DMS53 treated with DMSO at 0.1 percent for 48 hours (cell line): ENCODE measurements at regions not wholly inside any gene's neighbourhood (a gene's known extent, or its start where the extent isn't known, plus 50 kb on each side); places are given as distances from the start of the nearest gene placed in this dataset.

Experiments
- DNase-seq: peaks from one replicate; lab custom pipeline; 2025; ENCODE audit not compliant: unreplicated experiment; lab: John Stamatoyannopoulos, UW

DNA sequence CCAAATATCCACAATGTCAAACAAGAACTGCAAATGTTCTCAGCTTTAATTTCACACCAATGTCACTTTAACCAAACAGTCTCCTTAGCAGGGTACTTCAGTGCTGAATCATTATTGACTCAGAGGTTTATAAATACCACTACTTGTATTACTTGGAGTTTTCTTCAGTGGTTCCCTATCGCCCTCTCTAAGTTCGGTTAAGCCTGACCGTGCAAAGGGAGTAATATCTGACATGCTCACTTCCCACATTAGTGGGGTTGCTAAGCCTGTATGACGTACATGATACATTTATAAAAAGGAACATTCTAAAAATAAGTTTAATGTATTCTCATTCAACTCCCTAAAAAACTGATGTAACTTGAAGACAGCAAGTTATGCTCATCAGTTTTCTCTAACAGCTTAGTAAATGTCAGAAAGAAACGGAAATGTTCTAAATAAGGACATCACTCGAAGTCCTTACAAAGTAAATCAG is 93.1 kb upstream of the ZC3H12C start:
- peak; percentile 38 for DNase-seq

- no peak for DNase-seq
Observed at GRCh38 chr11:110000850-110001249, 92.3 kb upstream of the ZC3H12C start.

GRCh38 chr11:110003426-110003825 is 89.8 kb upstream of the ZC3H12C start:
- DNase-seq, result peak; percentile 35

GRCh38 chr11:110011595-110011994 is 81.6 kb upstream of the ZC3H12C start:
- no peak for DNase-seq

DNA sequence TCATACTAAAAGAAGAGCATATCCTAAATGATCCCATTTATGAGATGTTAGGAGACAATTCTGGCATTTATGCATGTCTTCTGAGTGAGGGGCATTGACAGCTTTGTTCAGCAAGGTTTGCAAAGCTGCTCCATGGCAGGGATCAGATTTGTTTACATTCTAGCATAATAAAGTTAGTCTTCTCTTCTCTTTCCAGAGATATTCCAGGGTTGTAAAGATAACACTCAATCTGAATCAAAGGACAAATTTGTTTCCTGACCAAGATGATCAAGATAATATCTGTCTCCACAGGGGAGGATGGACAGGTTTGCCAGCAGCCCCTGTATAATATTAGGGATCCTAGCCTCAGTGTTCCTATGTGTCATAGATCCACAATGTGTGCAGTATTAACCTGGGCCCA is 77.5 kb upstream of the ZC3H12C start:
- no peak for DNase-seq

GRCh38 chr11:110019675-110020074 is 73.5 kb upstream of the ZC3H12C start:
- no peak for DNase-seq

GRCh38 chr11:110022548-110022947 is 70.6 kb upstream of the ZC3H12C start:
- no peak for DNase-seq

GRCh38 chr11:110023711-110024110 is 69.5 kb upstream of the ZC3H12C start:
- no peak for DNase-seq

- DNase-seq, result no peak
Observed at GRCh38 chr11:110026858-110027626, 66.2 kb upstream of the ZC3H12C start.

DNA sequence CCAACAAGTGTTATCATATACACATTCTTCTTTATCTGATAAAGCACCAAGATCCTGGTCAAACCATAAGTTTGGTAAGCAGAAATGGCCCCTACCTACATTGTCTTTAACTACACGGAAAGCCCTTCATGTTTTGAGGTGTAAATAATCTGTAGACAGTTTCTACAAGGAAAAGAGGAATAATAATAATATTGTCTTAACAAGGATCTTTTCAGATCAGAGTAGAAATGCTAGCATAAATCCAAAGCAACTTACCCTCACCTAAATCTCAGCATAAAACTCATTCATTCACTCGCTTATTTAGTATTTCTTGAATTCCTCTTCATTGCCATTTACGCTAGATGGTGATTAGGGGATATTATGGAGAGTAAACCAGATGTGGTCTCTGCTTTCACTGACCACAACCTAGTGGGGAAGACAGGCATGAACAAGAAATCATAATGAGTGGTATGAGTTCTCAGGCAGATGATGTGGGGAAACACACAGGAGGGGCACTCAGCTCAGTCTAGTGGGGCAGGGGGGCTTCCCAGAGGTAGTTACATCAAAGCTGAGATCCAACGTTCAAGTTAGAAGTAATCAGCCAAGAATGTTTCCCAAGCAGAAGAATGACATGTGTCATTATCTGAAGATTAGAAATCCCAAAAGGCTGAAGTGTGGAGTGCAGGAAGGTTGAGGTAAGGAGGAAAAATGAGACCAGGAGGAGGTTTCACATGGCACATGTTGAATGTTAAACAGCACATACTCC is 65.4 kb upstream of the ZC3H12C start:
- DNase-seq, result no peak

GRCh38 chr11:110028921-110029320 is 64.3 kb upstream of the ZC3H12C start:
- no peak for DNase-seq

DNA sequence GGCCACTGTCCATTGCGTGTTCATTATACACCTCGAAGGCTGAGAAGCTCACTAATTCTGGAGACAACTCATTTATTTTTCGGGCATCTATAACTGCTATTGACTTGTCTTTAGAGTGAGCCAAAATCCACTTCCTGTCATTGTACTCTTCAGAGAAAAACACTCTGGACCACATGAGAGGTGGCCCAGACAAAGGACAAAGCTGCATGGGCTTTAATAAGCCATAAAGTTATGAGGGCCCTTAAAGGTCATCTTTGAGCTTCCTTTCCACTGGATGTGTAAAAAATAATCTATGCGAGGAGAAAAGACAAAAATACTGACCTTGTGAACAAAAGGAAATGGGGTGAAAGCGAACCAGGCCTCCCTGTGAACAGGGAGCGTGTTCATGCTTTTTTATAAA is 63.5 kb upstream of the ZC3H12C start:
- no peak for DNase-seq

DNA sequence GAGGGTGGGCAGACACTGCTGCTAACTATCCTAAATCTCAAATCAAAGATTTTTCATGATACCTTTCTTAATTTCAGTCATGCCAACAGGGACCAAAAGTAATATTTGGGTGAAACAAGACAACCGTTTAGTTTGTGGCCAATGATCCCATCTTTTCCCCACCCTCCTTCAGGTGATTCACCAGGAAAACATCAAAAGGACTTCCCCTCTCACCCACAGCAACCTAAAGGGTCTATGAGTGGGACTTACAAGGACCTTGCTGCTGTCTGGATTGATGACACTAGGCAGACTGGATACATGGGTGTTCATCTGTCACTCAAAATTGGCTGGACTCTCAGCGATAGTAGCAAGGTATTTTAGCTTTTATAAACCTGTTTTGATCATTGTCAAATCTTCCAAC is 62.0 kb upstream of the ZC3H12C start:
- no peak for DNase-seq

DNA sequence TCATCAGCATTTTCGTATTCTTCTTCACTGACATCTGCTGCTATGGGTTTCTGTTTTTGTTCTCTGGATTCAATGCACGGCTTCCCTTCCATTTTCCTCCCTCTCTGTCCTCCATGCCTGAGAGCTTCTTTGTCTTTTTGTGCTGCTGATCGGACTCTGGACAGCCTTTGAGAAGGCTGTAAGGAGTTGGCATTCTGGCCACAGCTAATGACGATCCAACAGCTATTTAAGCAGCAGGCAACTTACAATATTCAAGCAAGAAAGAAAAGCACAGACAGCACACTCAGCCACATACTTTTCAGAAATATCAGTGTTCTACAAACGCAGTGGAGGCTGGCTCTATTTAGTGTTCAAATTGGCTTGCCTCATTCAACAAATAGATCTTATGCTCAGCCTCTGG is 60.9 kb upstream of the ZC3H12C start:
- DNase-seq, result no peak

DNA sequence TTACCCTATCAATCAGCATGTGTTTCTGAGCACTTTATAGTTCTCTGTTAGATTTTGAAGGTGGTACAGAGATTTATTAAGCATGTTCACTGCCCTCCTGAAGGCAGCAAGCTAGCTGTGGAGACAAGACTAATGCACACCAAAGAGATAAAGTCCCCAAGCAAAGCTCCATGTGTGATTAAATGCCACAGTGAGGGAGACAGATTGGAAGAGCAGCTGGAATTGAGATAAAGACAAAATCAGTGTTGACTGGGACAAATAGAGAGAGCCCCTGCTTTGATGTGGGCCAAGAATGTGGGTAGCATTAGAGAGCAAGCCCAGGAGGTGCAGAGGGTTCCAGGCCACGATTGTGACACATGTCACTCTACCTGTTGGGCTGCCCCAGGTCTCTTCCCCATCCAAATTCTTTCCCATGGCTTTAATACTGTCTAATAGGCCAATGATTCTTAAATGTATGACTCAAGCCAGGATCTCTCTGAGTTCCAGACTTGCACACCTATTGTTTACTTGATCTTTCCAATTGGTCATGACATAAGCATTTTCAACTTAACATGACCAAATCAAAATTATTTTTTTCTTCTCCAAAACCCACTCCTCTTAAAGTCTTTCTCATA is 60.1 kb upstream of the ZC3H12C start:
- no peak for DNase-seq

- DNase-seq, result no peak
Observed at GRCh38 chr11:110034806-110035205, 58.4 kb upstream of the ZC3H12C start.

DNA sequence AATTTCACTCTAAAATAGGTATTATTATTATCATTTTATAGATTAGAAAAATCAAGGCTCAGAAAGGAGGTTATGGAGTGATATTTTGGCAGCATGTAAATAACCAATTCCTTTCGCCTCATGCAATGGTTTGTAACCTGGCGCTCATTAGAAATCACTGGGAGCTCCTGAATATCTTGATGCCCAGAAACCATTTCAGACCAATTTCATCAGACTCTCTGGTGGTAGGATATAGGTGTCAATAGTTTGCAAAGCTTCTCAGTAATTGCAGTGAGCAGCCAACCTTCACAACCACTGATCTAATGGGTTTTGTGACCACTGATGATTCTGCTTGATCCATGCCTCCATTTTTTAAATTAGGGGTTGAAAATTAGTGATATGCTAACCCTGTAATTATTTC is 57.8 kb upstream of the ZC3H12C start:
- no peak for DNase-seq

GRCh38 chr11:110038201-110038600 is 55.0 kb upstream of the ZC3H12C start:
- no peak for DNase-seq
